OCI-LY7 (cell line): ENCODE measurements at regions not wholly inside any gene's neighbourhood (a gene's known extent, or its start where the extent isn't known, plus 50 kb on each side); places are given as distances from the start of the nearest gene placed in this dataset.

Source experiments
- CTCF ChIP-seq: fragments of 200-600 bp; sonication (generic); conservative IDR thresholded peaks from 2 replicates; pipeline ENCODE4 v1.5.1; 2014; ENCODE audit warnings: mild to moderate bottlenecking, antibody characterized with exemption, low read length, moderate library complexity, mixed read lengths
- EZH2phosphoT487 ChIP-seq: fragments of 200-600 bp; sonication (generic); IDR thresholded peaks from 2 replicates; pipeline ENCODE4 v1.6.1; 2018; ENCODE audit warnings: low read depth, borderline replicate concordance, mild to moderate bottlenecking, mixed run types, antibody characterized with exemption, low read length, moderate library complexity, mixed read lengths

GRCh38 chr2:31770741-31771140 is 190.0 kb upstream of the SRD5A2 start:
- TF ChIP-seq CTCF (no peak), EZH2phosphoT487 (no peak)
